Fibroblast of lung (primary cell): ENCODE measurements at regions not wholly inside any gene's neighbourhood (a gene's known extent, or its start where the extent isn't known, plus 50 kb on each side); places are given as distances from the start of the nearest gene placed in this dataset.
A peak's percentile ranks its signal among the peaks of the same experiment; 100 is the strongest.

ENCODE experiments used
- DNase-seq, 2 donors: peaks; one replicate each; pipeline versions ENCODE4 v3.0.0 to v3.0.0-alpha.2; 2010; ENCODE audit warnings: low read depth in 2 of 2
- H2AFZ ChIP-seq: 2 replicates; pipeline ENCODE4 v1.5.1; 2012; ENCODE audit warnings: low read length, control low read depth, inconsistent platforms
- H3K27ac ChIP-seq: 2 replicates; pipeline ENCODE4 v1.5.1; 2011; ENCODE audit warnings: low read length, control low read depth; ENCODE audit not compliant: insufficient read depth
- H3K27me3 ChIP-seq: 2 replicates; pipeline ENCODE4 v1.5.1; 2011; ENCODE audit warnings: mild to moderate bottlenecking, low read length; ENCODE audit not compliant: control insufficient read depth, insufficient read depth
- H3K36me3 ChIP-seq: 2 replicates; pipeline ENCODE4 v1.5.1; 2011; ENCODE audit warnings: low read length; ENCODE audit not compliant: control insufficient read depth, insufficient read depth
- H3K4me1 ChIP-seq: 2 replicates; pipeline ENCODE4 v1.5.1; 2011; ENCODE audit warnings: low read length; ENCODE audit not compliant: control insufficient read depth, insufficient read depth; ENCODE audit errors: extremely low read depth
- H3K4me2 ChIP-seq: 2 replicates; pipeline ENCODE4 v1.5.1; 2011; ENCODE audit warnings: low read length, control low read depth; ENCODE audit not compliant: insufficient read depth; ENCODE audit errors: extremely low read depth
- H3K4me3 ChIP-seq, 4 experiments: fragments of 200-600 bp in 1 of 4; sonication (generic) in 1 of 4; replicated peaks in 1 of 4; 2 replicates each; pipeline ENCODE4 v1.5.1; 2011 to 2016; ENCODE audit warnings: low read length in 4 of 4, low read depth in 3 of 4, mild to moderate bottlenecking in 3 of 4, control low read depth in 2 of 4, inconsistent platforms in 1 of 4, mixed read lengths in 1 of 4; ENCODE audit not compliant: insufficient read depth in 1 of 4; ENCODE audit errors: control extremely low read depth in 1 of 4
- H3K79me2 ChIP-seq: 2 replicates; pipeline ENCODE4 v1.5.1; 2012; ENCODE audit warnings: mild to moderate bottlenecking, low read length, inconsistent platforms; ENCODE audit not compliant: control insufficient read depth, insufficient read depth
- H3K9ac ChIP-seq: 2 replicates; pipeline ENCODE4 v1.5.1; 2011; ENCODE audit warnings: mild to moderate bottlenecking, low read length, control low read depth; ENCODE audit not compliant: insufficient read depth
- H3K9me3 ChIP-seq: 2 replicates; pipeline ENCODE4 v1.5.1; 2012; ENCODE audit warnings: low read depth, low read length; ENCODE audit not compliant: control insufficient read depth, insufficient read depth
- H4K20me1 ChIP-seq: 2 replicates; pipeline ENCODE4 v1.5.1; 2011; ENCODE audit warnings: low read length; ENCODE audit not compliant: control insufficient read depth, insufficient read depth; ENCODE audit errors: extremely low read depth
- EZH2 ChIP-seq: IDR thresholded peaks from 2 replicates; pipeline ENCODE4 v1.5.1; 2012; ENCODE audit warnings: low read length, control low read depth, mild to moderate bottlenecking; ENCODE audit errors: missing control alignments
- TF ChIP-seq, protein P1 (sequence below), 2 donors: IDR thresholded peaks in 1 of 2; conservative IDR thresholded peaks in 1 of 2; 1 replicate in 1 of 2; 2 replicates in 1 of 2; pipeline ENCODE4 v1.5.1; 2011 to 2012; ENCODE audit warnings: low read length in 2 of 2, control low read depth in 1 of 2, inconsistent platforms in 1 of 2, low read depth in 1 of 2, mild to moderate bottlenecking in 1 of 2

- Histone ChIP-seq H3K79me2 (no peaks in the 10 kb centered on the region), H3K36me3 (no peaks in the 10 kb centered on the region), H3K4me1 (no peaks in the 10 kb centered on the region), H3K9ac (no peak overlapping the region), H3K27ac (no peak overlapping the region), H3K4me3 (no peak overlapping the region), H3K9me3 (no peaks in the 10 kb centered on the region), H3K27me3 (no peaks in the 10 kb centered on the region), H3K4me2 (no peak overlapping the region), H2AFZ (no peak overlapping the region), H4K20me1 (no peaks in the 10 kb centered on the region)
- peak in 1 of 2 donors; percentile 4 for DNase-seq
- TF ChIP-seq, protein P1, sequence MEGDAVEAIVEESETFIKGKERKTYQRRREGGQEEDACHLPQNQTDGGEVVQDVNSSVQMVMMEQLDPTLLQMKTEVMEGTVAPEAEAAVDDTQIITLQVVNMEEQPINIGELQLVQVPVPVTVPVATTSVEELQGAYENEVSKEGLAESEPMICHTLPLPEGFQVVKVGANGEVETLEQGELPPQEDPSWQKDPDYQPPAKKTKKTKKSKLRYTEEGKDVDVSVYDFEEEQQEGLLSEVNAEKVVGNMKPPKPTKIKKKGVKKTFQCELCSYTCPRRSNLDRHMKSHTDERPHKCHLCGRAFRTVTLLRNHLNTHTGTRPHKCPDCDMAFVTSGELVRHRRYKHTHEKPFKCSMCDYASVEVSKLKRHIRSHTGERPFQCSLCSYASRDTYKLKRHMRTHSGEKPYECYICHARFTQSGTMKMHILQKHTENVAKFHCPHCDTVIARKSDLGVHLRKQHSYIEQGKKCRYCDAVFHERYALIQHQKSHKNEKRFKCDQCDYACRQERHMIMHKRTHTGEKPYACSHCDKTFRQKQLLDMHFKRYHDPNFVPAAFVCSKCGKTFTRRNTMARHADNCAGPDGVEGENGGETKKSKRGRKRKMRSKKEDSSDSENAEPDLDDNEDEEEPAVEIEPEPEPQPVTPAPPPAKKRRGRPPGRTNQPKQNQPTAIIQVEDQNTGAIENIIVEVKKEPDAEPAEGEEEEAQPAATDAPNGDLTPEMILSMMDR (conservative IDR thresholded peaks at IDR 0.05 in 1 of 2, IDR thresholded peaks at IDR 0.05 in 1 of 2; ENCODE audit: low read depth in 1 of 2, low read length in 2 of 2): no peak
- no peak for TF ChIP-seq EZH2
These were observed 766.4 kb upstream of the WWC1 start for GRCh38 chr5:167525004-167525403.

DNA sequence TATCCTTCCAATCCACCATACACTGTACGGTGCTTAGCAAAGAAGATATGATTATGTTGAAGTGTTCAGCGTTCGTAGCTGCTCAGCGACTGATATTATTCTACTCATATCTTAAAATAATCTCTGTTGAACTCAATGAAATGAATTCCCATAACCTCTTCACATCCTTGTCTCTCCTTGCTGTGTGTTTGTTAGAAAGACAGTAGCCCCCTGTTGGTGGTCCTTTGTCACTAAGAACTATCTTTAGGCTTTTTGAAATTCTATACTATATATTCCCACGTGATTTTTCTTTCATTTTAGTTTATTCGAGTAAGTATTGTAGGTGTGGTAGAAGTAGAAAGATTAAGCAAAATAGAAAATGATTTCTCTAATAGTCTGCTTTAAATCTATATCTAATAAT lies 762.8 kb upstream of the WWC1 start:
- no peak for DNase-seq
- Histone ChIP-seq H4K20me1 (no peaks in the 10 kb centered on the region), H3K36me3 (no peaks in the 10 kb centered on the region), H3K79me2 (no peaks in the 10 kb centered on the region), H3K9ac (no peak overlapping the region), H3K4me3 (no peak overlapping the region), H3K27me3 (no peaks in the 10 kb centered on the region), H3K4me1 (no peaks in the 10 kb centered on the region), H3K9me3 (no peaks in the 10 kb centered on the region), H3K27ac (no peak overlapping the region), H2AFZ (no peak overlapping the region), H3K4me2 (no peak overlapping the region)
- TF ChIP-seq EZH2: no peak
- TF ChIP-seq, protein P1 (conservative IDR thresholded peaks at IDR 0.05 in 1 of 2, IDR thresholded peaks at IDR 0.05 in 1 of 2; ENCODE audit: low read depth in 1 of 2, low read length in 2 of 2): no peak

DNA sequence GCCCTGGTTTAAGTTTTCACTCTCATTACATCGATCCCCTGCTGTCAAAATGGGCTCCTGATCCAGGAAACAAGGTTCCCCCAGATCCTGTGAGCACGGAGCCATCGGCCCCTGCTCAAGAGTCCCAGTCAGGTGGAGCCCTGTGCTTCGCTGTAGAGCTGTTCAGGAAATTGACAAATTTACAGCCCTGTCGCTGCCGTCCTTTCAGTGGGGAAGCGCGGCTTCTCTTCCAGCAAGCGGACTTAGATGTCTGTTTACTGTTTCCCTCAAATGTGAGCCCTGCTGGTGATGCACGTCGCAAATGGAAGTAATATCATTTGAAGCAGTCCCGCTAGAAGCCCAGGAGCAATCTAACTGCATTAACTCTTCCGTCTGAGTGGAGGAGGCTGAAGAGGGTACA lies 760.9 kb upstream of the WWC1 start:
- TF ChIP-seq EZH2: no peak
- TF ChIP-seq, protein P1 (conservative IDR thresholded peaks at IDR 0.05 in 1 of 2, IDR thresholded peaks at IDR 0.05 in 1 of 2; ENCODE audit: low read depth in 1 of 2, low read length in 2 of 2): no peak
- no peak for DNase-seq

More for the DNA sequence above, 760.9 kb upstream of the WWC1 start:
- Histone ChIP-seq H2AFZ (no peak overlapping the region), H3K27me3 (no peaks in the 10 kb centered on the region), H3K4me2 (no peak overlapping the region), H3K9ac (no peak overlapping the region), H3K27ac (no peak overlapping the region), H3K4me1 (no peaks in the 10 kb centered on the region), H3K36me3 (no peaks in the 10 kb centered on the region), H3K9me3 (no peaks in the 10 kb centered on the region), H3K4me3 (no peak overlapping the region), H4K20me1 (no peaks in the 10 kb centered on the region), H3K79me2 (no peaks in the 10 kb centered on the region)
